HL-60 (cell line): ENCODE measurements at regions not wholly inside any gene's neighbourhood (a gene's known extent, or its start where the extent isn't known, plus 50 kb on each side); places are given as distances from the start of the nearest gene placed in this dataset.

Source experiments
- DNase-seq, 2 experiments: peaks; one replicate each; pipeline ENCODE4 v3.0.0-alpha.2; 2010 to 2020; ENCODE audit warnings: low read depth in 1 of 2, low spot score in 1 of 2
- H3K27ac ChIP-seq: fragments of 250-450 bp; sonication (Bioruptor Pico); replicated peaks from 2 replicates; pipeline ENCODE4 v1.5.1; 2020; ENCODE audit warnings: mild to moderate bottlenecking, moderate library complexity
- H3K27me3 ChIP-seq: fragments of 250-450 bp; sonication (Bioruptor Pico); 2 replicates; pipeline ENCODE4 v1.5.1; 2021; ENCODE audit warnings: mild to moderate bottlenecking, moderate library complexity; ENCODE audit not compliant: insufficient read depth, poor library complexity, severe bottlenecking
- H3K4me3 ChIP-seq: replicated peaks from 2 replicates; pipeline ENCODE4 v1.5.1; 2011; ENCODE audit warnings: mild to moderate bottlenecking, control low read depth, low read length; ENCODE audit not compliant: insufficient read depth
- GABPA ChIP-seq: IDR thresholded peaks from 2 replicates; pipeline ENCODE4 v1.6.1; 2012; ENCODE audit warnings: low read depth
- POLR2AphosphoS5 ChIP-seq: IDR thresholded peaks from 2 replicates; pipeline ENCODE4 v1.6.1; 2012; ENCODE audit warnings: low read depth
- REST ChIP-seq: IDR thresholded peaks from 2 replicates; pipeline ENCODE4 v1.6.1; 2012; ENCODE audit warnings: low read depth; ENCODE audit not compliant: insufficient replicate concordance
- SPI1 ChIP-seq: IDR thresholded peaks from 2 replicates; pipeline ENCODE4 v1.6.1; 2012; ENCODE audit warnings: low read depth, mild to moderate bottlenecking, borderline replicate concordance
- TF ChIP-seq, protein P1 (sequence below): IDR thresholded peaks from one replicate; pipeline ENCODE4 v1.5.1; 2011; ENCODE audit warnings: low read length, control low read depth, inconsistent platforms; ENCODE audit not compliant: insufficient read depth

GRCh38 chr6:37109714-37110499 is 60.0 kb upstream of the PIM1 start:
- DNase-seq, result no peak
- TF ChIP-seq GABPA, result no peak
- TF ChIP-seq, protein P1, sequence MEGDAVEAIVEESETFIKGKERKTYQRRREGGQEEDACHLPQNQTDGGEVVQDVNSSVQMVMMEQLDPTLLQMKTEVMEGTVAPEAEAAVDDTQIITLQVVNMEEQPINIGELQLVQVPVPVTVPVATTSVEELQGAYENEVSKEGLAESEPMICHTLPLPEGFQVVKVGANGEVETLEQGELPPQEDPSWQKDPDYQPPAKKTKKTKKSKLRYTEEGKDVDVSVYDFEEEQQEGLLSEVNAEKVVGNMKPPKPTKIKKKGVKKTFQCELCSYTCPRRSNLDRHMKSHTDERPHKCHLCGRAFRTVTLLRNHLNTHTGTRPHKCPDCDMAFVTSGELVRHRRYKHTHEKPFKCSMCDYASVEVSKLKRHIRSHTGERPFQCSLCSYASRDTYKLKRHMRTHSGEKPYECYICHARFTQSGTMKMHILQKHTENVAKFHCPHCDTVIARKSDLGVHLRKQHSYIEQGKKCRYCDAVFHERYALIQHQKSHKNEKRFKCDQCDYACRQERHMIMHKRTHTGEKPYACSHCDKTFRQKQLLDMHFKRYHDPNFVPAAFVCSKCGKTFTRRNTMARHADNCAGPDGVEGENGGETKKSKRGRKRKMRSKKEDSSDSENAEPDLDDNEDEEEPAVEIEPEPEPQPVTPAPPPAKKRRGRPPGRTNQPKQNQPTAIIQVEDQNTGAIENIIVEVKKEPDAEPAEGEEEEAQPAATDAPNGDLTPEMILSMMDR, result no peak
- no peaks in the 10 kb centered on the region for H3K27me3 ChIP-seq
- H3K4me3 ChIP-seq, result no peak overlapping the region
- H3K27ac ChIP-seq, result no peak overlapping the region

DNA sequence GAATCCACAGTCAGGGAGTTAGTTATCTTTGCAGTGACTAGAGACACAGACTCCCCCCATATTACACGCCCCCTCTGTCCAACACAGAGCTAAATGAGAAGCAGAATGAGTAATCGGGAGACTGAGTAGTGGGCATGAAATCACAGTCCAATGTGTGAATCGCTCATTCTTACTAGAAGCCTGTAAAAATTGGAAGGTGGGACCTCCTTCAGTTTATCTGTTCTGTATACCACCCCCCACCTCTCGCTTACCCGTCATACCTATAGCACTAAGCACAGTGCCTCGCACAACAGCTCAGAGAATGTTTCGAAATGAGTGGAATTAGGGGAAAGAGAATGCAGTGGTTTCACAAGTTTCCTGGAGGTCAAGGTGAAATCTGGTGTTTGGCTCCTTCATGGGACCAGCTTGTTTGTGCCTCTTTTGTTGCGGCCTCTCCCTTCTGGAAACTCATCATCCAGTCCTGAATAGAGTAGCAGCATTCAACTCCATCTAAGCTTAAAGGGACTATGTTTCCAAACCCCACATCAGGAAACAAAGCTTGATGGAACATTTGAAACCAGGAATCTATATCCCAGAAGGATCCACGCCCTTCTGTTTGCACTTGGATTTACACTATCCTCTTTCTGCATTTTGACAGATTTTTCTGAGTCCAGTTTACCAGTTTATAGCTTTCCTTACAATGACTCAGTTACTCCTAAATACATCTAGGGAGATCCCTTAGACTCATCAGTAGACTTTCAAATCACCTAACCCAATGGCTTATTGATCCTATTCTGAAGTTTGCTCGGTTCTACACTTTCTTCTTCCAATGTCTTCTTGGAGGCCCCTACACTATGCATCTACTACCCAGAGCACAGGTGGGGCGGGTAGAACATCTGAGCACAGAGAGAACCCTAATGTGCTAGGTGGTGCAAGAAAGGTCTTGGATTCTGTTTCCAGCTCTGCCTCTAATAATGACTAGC is 59.2 kb upstream of the PIM1 start:
- TF ChIP-seq, protein P1, result no peak
- TF ChIP-seq POLR2AphosphoS5, result no peak
- TF ChIP-seq REST, result no peak
- no peak for TF ChIP-seq GABPA
- no peak for TF ChIP-seq SPI1
- Histone ChIP-seq H3K4me3 (no peak overlapping the region), H3K27ac (no peak overlapping the region), H3K27me3 (no peaks in the 10 kb centered on the region)
- no peak for DNase-seq

DNA sequence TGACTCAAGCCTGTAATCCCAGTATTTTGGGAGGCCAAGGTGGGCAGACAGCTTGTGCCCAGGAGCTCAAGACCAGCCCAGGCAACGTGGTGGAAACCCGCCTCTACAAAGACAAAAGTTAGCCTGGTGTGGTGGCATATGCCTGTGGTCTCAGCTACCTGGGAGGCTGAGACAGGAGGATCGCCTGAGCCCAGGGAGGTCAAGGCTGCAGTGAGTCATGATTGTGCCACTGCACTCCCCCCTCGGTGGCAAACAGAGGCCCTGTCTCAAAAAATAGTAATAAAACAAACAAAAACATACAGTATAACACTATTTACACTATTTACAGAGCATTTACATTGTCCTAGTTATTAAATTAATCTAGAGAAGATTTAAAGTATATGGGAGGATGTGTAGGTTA is 56.0 kb upstream of the PIM1 start:
- TF ChIP-seq SPI1, result no peak
- no peak for TF ChIP-seq GABPA
- TF ChIP-seq, protein P1, result no peak
- no peak for DNase-seq
- Histone ChIP-seq H3K4me3 (no peak overlapping the region), H3K27me3 (no peaks in the 10 kb centered on the region), H3K27ac (no peak overlapping the region)

GRCh38 chr6:37114612-37115011 is 55.3 kb upstream of the PIM1 start:
- Histone ChIP-seq H3K27ac (no peak overlapping the region), H3K4me3 (no peak overlapping the region), H3K27me3 (no peaks in the 10 kb centered on the region)
- no peak for DNase-seq
- TF ChIP-seq, protein P1, result no peak
- TF ChIP-seq SPI1, result no peak
- no peak for TF ChIP-seq POLR2AphosphoS5
